ENCODE measurements at regions not wholly inside any gene's neighbourhood (a gene's known extent, or its start where the extent isn't known, plus 50 kb on each side); places are given as distances from the start of the nearest gene placed in this dataset.

DNA sequence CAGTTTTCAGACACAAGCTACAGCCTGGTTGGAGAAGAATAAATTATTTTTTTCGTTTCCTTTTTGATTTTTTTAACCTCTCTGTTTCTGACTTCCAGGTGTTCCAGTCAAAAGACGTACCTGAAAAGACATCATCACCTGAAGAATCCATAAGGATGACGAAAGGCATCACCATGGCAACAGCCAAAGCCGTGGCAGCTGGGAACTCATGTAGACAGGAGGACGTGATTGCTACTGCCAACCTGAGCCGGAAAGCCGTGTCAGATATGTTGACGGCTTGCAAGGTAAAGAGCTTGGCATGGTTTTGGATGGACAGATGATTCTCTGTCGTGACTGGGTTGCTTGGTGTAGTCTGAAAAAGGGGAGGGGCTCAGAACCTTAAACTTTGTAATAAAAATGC is 237.0 kb upstream of the TPM1 start:
- Histone ChIP-seq H3K4me1 (ENCODE audit: insufficient read depth) (peaks cover 5% of the 10 kb centered on the region), H3K4me2 (no peak overlapping the region), H3K36me3 (replicated peaks; ENCODE audit: insufficient read depth, low read depth) (no peaks in the 10 kb centered on the region), H3K9me3 (ENCODE audit: low read depth) (no peaks in the 10 kb centered on the region), H4K20me1 (ENCODE audit: insufficient read depth, poor library complexity, severe bottlenecking) (no peaks in the 10 kb centered on the region), H3K9me2 (replicated peaks; ENCODE audit: insufficient read depth) (no peaks in the 10 kb centered on the region), H3K4me3 (no peak overlapping the region), H3K27me3 (no peaks in the 10 kb centered on the region), H3K79me2 (no peaks in the 10 kb centered on the region), H2AFZ (no peak overlapping the region), H3K27ac (no peak overlapping the region)
- TF ChIP-seq, protein P1, sequence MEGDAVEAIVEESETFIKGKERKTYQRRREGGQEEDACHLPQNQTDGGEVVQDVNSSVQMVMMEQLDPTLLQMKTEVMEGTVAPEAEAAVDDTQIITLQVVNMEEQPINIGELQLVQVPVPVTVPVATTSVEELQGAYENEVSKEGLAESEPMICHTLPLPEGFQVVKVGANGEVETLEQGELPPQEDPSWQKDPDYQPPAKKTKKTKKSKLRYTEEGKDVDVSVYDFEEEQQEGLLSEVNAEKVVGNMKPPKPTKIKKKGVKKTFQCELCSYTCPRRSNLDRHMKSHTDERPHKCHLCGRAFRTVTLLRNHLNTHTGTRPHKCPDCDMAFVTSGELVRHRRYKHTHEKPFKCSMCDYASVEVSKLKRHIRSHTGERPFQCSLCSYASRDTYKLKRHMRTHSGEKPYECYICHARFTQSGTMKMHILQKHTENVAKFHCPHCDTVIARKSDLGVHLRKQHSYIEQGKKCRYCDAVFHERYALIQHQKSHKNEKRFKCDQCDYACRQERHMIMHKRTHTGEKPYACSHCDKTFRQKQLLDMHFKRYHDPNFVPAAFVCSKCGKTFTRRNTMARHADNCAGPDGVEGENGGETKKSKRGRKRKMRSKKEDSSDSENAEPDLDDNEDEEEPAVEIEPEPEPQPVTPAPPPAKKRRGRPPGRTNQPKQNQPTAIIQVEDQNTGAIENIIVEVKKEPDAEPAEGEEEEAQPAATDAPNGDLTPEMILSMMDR (IDR thresholded peaks at IDR 0.05; ENCODE audit: poor library complexity), result no peak
- TF ChIP-seq EZH2phosphoT487 (IDR thresholded peaks at IDR 0.05; ENCODE audit: low read depth, severe bottlenecking, unreplicated experiment) (no peak), EZH2 (IDR thresholded peaks at IDR 0.05; ENCODE audit: borderline replicate concordance) (no peak)
- WGBS (ENCODE audit: low lambda C conversion rate, missing lambda C conversion rate), result 97% methylated on average over 9 of the region's 9 CpGs
- no peak for DNase-seq (ENCODE audit: low spot score)

DNA sequence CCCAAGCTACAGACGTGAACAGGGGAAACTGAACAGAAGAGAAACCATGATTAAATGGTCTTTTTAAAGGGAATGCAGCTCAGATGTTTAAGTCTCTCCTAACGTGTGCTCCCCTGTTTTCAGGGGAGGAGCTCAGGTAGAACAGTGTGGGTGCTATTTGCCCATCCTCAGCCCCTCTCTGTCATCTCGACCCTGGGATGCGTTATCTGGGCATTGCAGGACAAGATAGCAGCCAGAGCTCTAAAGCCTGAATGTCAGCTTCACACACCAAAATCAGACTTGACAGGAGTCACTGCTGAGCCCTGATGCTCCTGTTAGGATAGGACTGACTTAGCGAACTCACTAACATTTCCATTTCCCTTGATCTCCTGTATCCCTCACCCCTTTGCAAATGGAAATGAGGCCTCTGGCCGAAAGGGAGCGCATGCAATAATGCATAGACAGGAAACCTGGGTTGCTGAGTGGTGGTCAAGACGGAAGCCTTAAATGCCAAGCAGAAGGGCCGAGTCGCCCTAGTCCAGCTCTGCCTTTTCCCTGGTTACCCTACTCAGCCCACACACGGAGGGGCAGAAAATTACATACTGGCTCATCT is 234.9 kb upstream of the TPM1 start:
- WGBS (ENCODE audit: low lambda C conversion rate, missing lambda C conversion rate), result 81% methylated on average over 11 of the region's 11 CpGs
- Histone ChIP-seq H3K27me3 (no peaks in the 10 kb centered on the region), H3K79me2 (no peaks in the 10 kb centered on the region), H3K36me3 (replicated peaks; ENCODE audit: insufficient read depth, low read depth) (no peaks in the 10 kb centered on the region), H4K20me1 (ENCODE audit: insufficient read depth, poor library complexity, severe bottlenecking) (no peaks in the 10 kb centered on the region), H3K9me2 (replicated peaks; ENCODE audit: insufficient read depth) (no peaks in the 10 kb centered on the region), H2AFZ (no peak overlapping the region), H3K4me1 (ENCODE audit: insufficient read depth) (peaks cover 17% of the 10 kb centered on the region), H3K4me3 (no peak overlapping the region), H3K9me3 (ENCODE audit: low read depth) (no peaks in the 10 kb centered on the region), H3K27ac (no peak overlapping the region), H3K4me2 (no peak overlapping the region)
- no peak for TF ChIP-seq EZH2phosphoT487 (IDR thresholded peaks at IDR 0.05; ENCODE audit: low read depth, severe bottlenecking, unreplicated experiment)
- TF ChIP-seq, protein P1 (IDR thresholded peaks at IDR 0.05; ENCODE audit: poor library complexity), result no peak
- TF ChIP-seq EZH2 (IDR thresholded peaks at IDR 0.05; ENCODE audit: borderline replicate concordance), result no peak
- DNase-seq (ENCODE audit: low spot score), result no peak

DNA sequence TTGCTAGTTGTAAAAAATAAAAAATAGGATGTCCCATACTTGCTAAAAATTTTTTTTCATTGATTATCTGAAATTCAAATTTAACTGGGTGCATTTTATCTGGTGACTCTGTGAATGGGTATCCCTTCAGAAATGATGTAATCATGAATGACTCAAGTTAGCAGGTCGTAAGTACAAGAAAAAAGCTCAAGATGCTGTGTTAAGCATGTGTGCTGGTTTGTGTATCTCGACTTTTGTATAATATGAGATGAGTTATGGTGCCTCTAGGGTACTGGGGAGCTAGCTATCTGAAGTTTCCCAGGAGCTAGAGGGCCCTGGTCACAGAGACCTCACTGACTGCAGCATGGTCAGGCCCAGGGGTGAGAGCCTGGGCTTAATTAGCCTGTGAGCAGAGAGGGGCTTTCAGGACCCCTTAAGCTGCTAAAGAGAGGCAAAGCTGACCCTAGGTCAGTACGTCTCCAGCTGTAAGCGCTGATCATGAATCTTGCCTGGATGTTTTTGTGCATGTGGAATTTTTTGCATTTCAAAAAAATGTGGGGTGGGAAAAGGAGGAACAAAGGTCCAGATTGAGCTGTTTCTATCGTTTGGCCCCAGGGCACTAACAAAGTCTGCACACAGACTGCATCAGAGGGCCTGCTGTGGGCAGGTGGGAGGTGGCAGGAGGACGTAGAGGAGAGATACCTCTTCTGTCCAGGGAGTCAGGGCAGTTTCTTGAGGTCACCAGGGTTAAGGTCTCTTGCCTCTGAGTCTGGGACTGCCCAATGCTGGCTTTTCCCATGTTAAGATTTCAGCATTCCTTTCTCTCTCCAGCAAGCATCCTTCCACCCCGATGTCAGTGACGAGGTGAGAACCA is 233.2 kb upstream of the TPM1 start:
- H3K4me1 ChIP-seq (ENCODE audit: insufficient read depth), result peaks cover 19% of the 10 kb centered on the region
- no peaks in the 10 kb centered on the region for H3K9me2 ChIP-seq (replicated peaks; ENCODE audit: insufficient read depth)
- H3K36me3 ChIP-seq (replicated peaks; ENCODE audit: insufficient read depth, low read depth), result no peaks in the 10 kb centered on the region
- H3K9me3 ChIP-seq (ENCODE audit: low read depth), result no peaks in the 10 kb centered on the region
- 55% methylated on average over 8 of the region's 8 CpGs for WGBS (ENCODE audit: low lambda C conversion rate, missing lambda C conversion rate)
- no peaks in the 10 kb centered on the region for H3K27me3 ChIP-seq
- H2AFZ ChIP-seq, result no peak overlapping the region
- no peaks in the 10 kb centered on the region for H3K79me2 ChIP-seq
- H4K20me1 ChIP-seq (ENCODE audit: insufficient read depth, poor library complexity, severe bottlenecking), result no peaks in the 10 kb centered on the region
- peak overlapping the region; percentile 36 for H3K27ac ChIP-seq
- no peak overlapping the region for H3K4me3 ChIP-seq
- no peak overlapping the region for H3K4me2 ChIP-seq
- no peak for DNase-seq (ENCODE audit: low spot score)
- no peak for TF ChIP-seq EZH2 (IDR thresholded peaks at IDR 0.05; ENCODE audit: borderline replicate concordance)
- TF ChIP-seq EZH2phosphoT487 (IDR thresholded peaks at IDR 0.05; ENCODE audit: low read depth, severe bottlenecking, unreplicated experiment), result no peak
- TF ChIP-seq, protein P1 (IDR thresholded peaks at IDR 0.05; ENCODE audit: poor library complexity), result no peak
